AG09309 (cell line): ENCODE measurements at regions not wholly inside any gene's neighbourhood (a gene's known extent, or its start where the extent isn't known, plus 50 kb on each side); places are given as distances from the start of the nearest gene placed in this dataset.

Experiments used
- DNase-seq: peaks from one replicate; pipeline ENCODE4 v3.0.0-alpha.2; 2010; ENCODE audit warnings: low read depth
- H3K4me3 ChIP-seq: 2 replicates; pipeline ENCODE4 v1.5.1; 2011; ENCODE audit warnings: mild to moderate bottlenecking, low read depth, low read length, moderate library complexity; ENCODE audit not compliant: control insufficient read depth
- TF ChIP-seq, protein P1 (sequence below): IDR thresholded peaks from 2 replicates; pipeline ENCODE4 v1.5.1; 2011; ENCODE audit warnings: mild to moderate bottlenecking, low read depth, low read length, inconsistent platforms; ENCODE audit not compliant: insufficient read depth, control insufficient read depth; ENCODE audit errors: missing control alignments

DNA sequence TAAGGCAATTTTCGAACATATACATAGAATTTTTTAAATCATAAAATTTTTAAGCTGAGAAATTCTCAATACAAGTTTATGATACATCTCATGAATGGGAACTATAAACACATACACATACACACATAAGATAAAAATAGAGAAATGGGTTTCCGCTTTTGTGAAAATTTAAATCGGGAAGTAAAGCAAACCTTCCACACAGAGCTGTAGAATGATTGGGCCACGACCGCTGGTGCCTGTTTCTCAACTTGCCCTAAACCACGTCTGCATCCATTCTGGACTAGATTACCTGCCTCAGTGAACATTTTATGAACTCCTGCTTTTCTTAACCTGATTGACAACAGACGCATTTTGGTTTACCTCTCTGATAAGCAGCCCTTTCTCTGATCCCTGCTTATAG is 264.4 kb downstream of the SKAP2 start:
- no peak overlapping the region for H3K4me3 ChIP-seq
- TF ChIP-seq, protein P1, sequence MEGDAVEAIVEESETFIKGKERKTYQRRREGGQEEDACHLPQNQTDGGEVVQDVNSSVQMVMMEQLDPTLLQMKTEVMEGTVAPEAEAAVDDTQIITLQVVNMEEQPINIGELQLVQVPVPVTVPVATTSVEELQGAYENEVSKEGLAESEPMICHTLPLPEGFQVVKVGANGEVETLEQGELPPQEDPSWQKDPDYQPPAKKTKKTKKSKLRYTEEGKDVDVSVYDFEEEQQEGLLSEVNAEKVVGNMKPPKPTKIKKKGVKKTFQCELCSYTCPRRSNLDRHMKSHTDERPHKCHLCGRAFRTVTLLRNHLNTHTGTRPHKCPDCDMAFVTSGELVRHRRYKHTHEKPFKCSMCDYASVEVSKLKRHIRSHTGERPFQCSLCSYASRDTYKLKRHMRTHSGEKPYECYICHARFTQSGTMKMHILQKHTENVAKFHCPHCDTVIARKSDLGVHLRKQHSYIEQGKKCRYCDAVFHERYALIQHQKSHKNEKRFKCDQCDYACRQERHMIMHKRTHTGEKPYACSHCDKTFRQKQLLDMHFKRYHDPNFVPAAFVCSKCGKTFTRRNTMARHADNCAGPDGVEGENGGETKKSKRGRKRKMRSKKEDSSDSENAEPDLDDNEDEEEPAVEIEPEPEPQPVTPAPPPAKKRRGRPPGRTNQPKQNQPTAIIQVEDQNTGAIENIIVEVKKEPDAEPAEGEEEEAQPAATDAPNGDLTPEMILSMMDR, result no peak
- DNase-seq, result no peak

DNA sequence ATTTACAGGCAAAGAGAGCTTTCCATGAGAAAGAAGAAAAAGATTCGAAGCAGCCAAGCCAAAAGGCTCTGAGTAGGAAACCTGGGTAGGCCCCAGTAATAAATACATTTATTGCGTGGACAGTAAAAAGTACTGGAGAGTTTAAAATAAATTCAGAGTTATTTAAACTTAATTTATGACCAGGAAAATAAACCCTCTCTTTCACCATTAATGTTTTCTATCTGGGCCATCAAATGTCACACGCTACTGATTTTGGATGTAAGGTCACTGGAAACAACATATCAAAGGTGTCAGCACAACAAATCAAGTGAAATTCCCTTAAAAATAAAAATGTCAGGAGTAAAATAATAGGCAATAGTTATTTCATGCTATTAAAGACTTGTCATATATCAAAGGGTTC is 264.0 kb downstream of the SKAP2 start:
- H3K4me3 ChIP-seq, result no peak overlapping the region
- no peak for DNase-seq
- TF ChIP-seq, protein P1, result no peak

DNA sequence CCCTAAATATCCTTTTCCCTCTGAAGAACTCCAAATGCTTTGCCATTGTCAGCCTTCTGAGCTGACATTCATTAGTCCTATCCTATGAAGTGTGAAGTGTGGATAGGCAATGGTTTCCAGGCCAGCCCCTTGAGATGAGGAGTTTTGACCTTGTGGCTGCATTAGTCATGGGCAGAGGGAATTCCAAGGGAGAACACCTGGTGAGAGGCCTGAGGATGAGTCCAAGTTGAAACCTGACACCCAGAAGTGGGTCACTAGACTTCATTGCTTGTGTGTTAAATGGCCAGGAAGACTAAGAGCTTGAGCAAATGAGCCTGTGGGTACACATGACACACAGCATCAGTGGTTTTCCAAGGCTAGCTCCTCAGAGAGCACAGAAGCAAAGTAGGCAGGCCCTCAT is 260.8 kb downstream of the SKAP2 start:
- TF ChIP-seq, protein P1, result no peak
- H3K4me3 ChIP-seq, result no peak overlapping the region
- no peak for DNase-seq

DNA sequence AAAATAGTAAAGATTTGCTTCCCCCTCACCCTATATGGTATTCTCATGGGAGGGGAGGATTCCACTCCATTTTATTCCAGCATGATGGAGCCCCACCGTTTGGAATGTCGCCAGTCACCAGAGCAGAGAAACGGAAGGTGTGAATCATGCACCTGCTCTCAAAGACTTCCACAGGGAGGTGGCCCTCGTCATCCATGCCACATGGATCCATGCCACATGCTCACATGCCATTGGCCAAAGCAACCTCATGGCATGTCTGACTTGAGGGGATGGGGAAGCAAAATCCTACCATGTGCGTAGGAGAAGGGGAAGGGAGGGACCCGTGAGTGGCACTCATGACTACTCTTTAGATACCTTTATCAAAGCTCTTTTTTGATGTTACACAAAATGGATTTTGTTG is 256.0 kb downstream of the SKAP2 start:
- TF ChIP-seq, protein P1, result no peak
- H3K4me3 ChIP-seq, result no peak overlapping the region
- DNase-seq, result no peak

DNA sequence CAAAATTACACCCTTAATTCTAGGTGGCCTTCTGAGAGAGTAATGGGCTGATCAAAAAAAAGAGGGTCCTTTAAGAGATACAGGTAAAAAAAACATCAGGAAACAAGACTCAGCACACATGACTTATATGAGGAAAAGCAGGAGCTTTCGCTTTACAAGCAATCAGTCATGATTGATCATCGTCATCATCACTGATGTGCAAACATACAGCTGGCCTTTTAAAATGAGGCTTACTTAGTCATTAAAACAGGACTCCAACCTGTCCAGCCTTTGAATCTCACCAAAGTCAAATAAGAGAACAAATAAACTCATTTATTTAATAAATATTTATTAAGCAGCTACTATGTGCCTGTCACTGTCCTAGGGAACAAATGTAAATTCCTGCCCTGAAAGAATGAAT is 255.3 kb downstream of the SKAP2 start:
- DNase-seq, result no peak
- TF ChIP-seq, protein P1, result no peak
- no peak overlapping the region for H3K4me3 ChIP-seq

DNA sequence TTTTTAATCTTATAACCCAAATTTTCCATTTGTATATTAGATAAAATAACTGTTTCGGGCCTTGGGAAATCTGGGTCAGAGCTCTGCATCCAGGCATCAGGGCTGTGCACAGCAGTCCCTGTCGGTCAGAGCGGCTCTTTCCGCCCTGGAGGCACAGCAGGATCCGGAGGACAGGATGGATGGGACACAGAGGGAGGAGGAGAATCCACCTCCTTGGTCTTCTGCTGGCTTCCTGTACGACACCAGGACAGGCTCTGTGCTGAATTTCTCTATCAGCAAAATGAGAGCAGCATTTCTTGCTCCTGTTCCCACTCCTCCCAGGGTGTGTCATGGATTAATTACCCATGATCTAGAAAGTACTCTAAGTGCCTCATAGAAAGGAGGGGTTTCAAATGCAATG is 254.9 kb downstream of the SKAP2 start:
- TF ChIP-seq, protein P1, result no peak
- no peak for DNase-seq
- H3K4me3 ChIP-seq, result no peak overlapping the region

DNA sequence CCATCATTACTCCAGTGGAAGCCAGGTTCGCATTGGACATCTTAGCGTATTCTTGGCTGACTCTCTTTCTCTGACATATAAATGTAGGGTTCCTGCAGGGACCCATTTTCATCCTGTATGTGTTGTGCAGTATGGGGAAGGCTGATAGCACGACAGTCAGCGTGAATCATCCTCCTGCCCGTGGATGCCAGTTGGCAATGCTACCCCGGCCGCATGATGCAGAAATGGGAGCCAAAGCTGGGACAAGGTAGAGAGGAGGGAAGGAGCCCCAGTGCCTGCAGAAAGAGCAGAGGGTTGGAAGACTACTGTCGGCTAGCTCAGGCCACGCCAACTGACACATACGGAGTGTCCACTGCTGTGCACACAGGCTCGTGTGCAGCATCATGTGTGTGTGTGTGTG is 251.6 kb downstream of the SKAP2 start:
- TF ChIP-seq, protein P1, result no peak
- no peak overlapping the region for H3K4me3 ChIP-seq
- no peak for DNase-seq
